HG03103 (cell line): ENCODE measurements at regions not wholly inside any gene's neighbourhood (a gene's known extent, or its start where the extent isn't known, plus 50 kb on each side); places are given as distances from the start of the nearest gene placed in this dataset.
"Not testable (repeated sequence)": the region's sequence is repeated elsewhere in the genome, so short reads cannot be mapped to it uniquely, and the experiment has no call there.

Experiments
- ATAC-seq: cut with Tn5 transposase; IDR thresholded peaks from one replicate; pipeline ENCODE4 v1.9.1; 2021; ENCODE audit warnings: low read depth; ENCODE audit not compliant: unreplicated experiment

DNA sequence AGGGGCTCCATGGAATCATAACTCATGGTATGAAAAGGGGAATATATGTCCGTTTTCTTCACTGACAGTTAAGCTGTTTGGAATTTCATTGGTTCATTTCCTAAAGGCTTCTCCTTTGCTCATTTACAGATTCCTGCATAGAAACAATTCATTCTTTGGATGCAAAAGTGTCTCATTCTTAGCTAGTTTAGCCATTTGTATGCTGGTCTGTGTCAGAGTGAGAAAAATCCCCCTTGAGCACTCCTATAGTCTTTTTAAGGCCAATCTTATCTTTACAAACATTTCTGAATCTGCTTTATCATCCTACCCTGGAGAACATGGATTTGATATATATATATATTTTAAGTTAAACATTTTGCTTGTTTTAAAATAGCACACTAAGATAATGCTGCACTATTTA is 1260.9 kb upstream of the NRXN1 start:
- ATAC-seq, result no peak

DNA sequence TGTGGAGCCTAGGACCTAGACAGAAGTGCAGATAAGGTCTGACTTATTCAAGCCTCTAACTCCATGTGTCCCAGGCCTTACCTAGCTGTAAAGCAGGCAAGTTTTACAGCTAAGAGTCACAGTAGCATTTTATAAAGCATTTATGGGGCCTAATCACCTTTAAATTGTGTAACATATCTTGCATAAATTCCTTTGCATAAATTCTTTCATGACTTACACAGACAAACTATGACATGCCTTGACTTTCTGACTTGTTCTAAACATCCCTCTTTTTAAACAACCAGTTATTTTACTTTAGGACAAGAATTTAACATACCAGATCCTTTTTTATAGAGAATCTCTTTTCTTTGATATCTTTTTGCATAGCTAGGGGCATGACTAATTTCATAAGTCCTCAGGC is 1257.8 kb upstream of the NRXN1 start:
- no peak for ATAC-seq

DNA sequence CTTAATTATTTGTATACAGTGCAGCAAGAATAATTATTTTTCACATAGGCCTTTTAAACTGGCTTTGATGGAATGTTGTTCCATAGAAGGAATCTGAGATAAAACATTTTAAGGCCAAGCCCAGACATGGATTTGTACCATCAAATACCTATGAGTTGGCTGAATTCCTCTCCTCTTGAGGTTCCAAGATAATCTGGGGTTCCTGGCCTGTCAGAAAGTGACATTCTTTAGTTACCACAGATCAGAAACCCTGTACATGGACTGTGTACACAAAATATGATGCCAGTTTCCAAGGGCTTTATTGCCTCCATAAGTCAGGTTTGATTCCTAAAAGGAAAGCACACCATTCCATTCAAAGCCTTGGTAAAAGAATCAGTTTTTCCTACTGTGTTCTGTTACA is 1256.7 kb upstream of the NRXN1 start:
- no peak for ATAC-seq

DNA sequence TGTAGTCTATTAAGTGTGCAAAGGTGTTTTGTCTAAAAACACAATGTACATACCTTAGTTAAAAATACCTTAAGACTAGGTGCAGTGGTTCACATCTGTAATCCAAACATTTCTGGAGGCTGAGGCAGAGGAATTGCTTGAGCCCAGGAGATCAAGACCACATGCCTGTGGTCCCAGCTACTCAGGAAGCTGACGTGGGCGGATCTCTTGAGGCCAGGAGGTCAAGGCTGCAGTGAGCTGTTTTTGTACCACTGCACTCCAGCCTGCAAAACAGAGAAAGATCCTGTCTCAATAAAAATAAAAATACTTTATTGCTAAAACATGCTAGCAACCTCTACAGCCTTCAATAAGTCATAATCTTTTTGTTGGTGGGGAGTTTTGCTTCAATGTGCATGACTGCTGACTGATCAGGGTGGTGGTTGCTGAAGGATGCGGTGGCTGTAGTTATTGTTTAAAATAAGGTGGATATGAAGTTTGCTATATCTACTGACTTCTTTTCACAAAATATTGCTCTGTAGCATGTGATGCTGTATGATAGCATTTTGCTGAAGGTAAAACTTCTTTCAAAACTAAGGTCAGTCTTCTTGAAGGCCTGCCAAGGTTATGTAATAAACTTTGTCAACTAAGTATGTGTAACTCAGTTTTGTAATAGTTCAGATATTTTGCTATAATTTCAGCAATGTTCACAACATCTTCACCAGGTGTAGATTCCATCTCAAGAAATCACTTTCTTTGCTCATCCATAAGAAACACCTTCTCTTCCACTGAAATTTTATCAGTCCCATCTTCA is 1238.0 kb upstream of the NRXN1 start:
- ATAC-seq, result no peak

DNA sequence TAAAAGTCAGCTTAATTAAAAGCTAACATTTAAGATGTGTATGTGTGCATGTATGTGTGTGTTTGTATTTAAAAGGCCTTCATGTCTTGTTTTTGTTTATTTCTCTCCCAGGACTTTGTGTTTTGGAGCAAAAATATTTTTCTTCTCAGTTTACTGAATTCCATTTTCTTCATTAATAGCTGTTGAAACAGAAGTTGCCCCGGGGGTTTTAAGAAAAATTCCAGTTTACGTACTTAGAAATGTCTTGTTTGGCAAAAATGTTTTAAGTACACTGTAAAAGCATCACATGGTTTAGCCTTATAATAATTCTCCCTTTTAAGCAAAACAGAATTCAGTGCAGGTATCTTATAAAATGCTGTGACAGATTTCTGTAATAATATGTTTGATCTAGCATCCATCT is 1233.0 kb upstream of the NRXN1 start:
- ATAC-seq, result no peak

DNA sequence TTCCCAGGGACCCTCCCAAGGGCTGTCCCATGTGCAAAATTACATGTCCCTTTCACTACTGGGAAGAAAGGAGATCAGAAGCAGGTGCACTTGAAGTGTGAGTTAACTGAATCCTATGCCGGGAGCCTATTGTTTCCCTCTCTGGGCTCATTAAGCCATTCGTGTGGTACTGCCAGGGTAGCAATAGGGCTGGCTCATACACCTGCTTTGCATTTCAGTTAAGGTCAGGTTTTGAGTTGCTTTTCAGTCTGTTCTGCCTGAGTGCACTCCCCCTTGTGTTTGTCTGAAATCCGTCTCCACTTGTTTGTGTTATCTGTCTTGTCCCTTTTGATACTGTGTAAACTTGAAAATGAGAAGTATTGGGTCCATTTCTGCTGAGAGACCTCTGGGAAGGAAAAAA is 1232.6 kb upstream of the NRXN1 start:
- ATAC-seq, result no peak

DNA sequence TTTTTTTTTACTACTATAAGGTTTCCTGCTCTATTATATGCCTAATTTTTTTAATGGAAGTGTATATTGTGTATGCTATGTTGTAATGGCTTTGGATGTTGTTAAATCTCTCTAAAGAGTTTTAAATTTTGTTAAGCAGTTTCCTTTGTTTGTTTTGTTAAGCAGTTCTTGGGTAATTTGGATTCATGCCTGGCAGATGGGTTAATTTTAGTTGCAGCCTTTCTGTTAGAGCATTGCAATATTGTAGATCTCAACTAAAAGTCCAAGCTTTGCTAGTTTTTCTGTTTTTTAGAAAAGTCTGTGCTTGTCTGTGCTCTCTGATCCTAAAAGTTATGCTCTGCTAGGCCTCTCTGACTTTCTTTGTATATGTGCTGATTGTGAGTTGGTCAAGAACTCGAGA is 1229.0 kb upstream of the NRXN1 start:
- ATAC-seq, result no peak

DNA sequence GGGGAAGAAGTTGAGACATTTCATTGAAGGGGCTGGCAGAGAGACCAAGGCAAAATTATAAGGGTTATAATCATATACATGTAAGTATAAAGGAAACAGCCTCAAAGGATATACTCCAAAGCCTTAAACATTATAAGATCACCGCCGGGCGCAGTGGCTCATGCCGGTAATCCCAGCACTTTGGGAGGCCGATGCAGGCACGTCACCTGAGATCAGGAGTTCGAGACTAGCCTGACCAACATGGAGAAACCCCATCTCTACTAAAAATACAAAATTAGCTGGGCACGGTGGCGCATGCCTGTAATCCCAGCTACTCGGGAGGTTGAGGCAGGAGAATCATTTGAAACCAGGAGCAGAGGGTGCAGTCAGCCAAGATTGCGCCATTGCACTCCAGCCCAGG is 1227.0 kb upstream of the NRXN1 start:
- not testable (repeated sequence) for ATAC-seq

DNA sequence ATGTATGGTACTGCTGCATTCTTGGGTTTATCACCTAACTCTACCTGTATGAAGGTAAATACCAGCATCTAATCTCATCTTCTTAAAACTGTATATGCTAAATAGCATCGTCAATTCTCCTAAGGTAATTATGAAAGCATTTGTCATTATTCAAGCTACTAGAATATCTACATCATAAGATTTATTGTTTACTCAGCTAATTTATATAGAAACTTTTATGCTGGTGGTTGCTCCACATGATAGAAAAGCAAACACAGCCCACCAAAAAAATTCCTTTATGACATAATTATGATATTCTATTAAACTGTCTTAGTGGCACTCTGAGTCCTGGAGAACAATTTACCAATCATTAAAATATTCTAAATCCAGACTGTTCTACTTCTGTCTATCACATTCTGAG is 1226.1 kb upstream of the NRXN1 start:
- no peak for ATAC-seq

DNA sequence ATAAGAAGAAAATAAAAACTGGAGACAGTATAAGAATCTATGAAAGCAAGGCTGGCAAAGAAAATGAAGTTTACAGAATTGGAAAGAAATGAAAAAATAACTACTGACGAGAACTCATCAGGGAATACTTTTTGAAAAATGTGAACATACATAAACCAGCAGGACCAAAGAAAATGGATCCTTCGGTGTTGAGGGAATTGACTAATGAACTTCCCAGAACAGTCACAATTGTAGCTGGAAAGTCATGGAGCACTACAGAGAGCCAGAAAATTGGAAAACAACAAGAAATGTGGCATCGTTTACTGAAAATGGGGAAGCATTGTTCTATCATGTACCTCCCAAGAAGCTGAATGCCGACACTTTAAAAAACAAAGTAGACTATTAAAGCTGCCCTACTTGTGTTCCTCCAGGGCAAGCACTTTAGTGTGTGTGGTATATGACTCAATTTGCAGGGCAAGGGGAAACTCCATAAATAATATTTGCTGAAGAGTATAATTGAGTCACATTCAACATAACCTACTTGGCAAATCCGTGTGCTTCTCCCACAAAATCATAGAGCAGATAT is 1221.6 kb upstream of the NRXN1 start:
- ATAC-seq, result no peak

DNA sequence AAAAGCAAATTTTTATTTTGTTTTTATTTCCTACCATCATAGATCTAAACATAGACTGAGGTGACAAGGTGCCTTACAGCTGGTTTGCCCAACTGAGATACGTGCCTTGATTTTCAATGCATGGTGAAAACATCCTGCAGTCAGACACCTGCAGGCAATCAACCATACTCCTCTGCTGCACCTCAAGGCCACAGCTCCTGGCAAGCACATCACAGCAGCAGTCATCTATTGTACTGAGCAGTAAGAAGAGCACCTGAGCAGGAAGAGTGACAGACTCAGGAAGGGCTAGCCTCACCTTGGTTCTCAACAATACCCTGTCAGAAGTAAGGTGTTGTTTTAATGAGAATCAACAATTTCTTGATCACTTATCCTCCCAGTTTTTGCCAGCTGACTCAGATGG is 1206.8 kb upstream of the NRXN1 start:
- no peak for ATAC-seq

DNA sequence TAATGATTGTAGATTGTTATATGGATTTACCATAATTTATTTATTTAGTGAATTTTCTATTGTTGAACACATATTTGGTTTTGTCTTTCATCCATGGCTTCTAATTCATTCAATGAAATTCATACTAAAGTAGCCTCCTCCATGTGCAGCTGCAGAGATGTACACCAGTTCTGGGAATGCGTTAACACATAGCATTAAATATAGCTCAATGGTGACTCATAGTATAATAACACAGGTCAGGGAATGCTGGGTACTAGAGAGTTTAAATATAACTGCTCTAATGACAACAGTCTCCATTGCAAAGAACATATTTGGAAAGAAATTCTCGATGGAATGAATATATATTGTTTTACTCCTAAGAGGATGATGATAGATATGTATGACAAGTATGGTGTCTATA is 1190.2 kb upstream of the NRXN1 start:
- ATAC-seq, result no peak

DNA sequence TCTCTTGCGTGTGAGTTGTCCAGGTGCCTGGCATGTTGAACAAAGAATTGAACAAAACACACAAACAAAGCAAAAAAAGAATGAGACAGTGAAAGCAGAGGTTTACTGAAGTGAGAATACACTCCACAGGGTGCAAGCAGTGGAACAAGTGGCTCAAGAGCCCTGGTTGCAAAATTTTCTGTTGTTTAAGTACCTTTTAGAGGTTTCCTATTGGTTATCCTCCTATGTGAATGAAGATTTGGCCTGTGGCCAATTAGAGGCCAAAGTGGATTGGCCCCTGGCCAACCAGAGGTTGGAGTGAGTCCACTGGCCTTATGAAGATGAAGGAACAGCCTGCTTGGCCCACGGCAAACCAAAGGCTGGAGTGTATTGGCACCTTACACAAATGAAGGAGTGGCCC is 1188.5 kb upstream of the NRXN1 start:
- no peak for ATAC-seq

DNA sequence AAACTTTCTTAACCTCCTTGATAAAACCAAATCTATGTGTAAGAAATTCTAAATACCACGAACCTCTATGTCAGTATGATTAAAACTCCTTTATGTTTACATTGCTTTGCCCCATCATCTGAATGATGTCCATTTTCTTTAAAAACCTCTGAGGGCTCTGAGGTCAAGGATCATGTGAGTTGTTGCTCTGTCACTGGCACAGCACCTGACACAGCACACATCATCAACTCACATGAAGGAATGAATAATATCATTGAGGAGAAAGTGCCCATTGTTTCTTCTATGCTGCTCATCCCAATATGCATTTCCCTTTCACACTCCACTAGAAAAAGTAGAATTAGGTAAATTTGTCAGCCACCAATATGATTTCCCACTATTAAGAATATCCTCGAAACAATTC is 1178.7 kb upstream of the NRXN1 start:
- ATAC-seq, result no peak

DNA sequence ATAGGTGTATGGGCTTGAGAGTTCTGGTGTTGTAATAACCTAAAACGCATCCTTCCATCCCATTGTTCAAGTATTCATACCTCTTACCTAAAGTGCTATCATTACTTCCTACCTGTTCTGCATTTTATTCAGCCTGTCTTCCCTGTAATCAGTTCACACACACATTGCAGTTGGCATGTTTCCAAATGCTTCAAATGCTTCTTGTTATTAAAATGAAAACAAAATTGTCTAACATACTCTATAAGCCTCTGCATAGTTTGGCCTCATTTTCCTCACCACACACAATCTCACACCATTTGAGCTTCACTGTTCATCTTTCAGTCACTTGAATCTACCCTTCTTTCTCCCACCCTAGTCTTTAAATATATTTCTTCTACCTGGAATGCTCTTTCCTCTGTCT is 1178.2 kb upstream of the NRXN1 start:
- no peak for ATAC-seq

DNA sequence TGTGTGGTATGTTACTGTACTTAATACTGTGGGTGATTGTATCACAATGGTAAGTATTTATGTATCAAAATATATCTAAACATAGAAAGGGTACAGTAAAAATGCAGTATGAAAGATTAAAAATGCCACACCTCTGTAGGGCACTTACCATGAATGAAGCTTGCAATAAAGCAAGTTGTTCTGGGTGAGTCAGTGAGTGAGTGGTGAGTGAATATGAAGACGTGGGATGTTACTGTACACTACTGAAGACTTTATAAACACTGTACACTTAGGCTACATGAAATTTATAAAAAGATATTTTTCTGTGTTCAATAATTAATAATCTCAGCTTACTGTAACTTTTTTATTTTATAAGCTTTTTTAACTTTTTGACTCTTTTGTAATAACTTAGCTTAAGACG is 1162.4 kb upstream of the NRXN1 start:
- no peak for ATAC-seq

DNA sequence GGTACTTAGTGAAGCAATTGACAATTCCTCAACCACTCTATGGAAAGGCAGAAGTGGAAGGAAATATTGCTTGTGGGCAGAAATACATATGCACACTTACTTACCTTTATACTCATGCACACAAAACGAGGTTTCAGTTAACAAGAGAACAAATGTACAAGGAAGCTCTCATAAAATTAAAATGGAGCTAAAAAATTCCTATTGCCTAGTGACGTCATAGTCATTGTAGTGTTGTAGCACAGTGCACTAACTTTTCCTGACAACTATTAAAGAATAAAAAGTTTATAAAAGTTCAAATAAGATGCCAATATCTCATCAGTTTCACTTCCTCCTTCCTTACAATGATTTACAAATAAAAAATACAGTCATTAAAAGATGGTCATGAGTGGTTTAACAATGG is 1161.9 kb upstream of the NRXN1 start:
- no peak for ATAC-seq

DNA sequence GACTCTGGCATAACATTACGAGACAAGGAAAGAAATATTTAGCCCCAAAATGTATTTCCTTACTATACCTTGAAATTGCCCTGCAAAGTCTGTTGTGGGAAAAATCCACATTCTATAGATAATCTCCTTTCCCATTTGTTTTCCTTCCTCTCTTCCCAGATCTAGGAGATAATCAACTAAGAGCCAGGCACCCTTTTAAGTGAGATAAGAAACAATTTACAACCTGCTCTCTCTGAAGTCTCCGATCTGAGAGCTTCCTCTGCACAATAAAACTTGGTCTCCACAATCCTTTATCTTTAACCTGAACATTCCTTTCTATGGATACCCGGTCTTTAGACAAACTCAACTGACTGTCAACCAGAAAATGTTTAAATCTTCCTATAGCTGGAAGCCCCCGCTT is 1160.7 kb upstream of the NRXN1 start:
- ATAC-seq, result no peak

DNA sequence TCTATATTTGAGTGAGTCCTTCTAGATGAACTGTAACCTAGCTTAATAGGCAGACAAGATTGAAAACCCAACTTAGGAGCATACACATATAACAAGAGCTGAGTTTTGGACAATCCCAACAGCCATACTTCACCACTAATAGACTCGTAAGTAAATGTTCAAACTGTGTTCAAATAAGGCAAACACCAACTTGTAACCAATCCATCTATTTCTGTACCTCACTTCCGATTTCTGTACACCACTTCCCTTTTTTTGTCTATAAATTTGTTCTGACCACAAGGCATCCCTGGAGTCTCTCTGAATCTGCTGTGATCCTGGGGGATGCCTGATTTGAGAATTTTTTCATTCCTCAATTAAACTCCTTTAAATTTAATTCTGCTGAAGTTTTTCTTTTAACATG is 1149.1 kb upstream of the NRXN1 start:
- ATAC-seq, result no peak

DNA sequence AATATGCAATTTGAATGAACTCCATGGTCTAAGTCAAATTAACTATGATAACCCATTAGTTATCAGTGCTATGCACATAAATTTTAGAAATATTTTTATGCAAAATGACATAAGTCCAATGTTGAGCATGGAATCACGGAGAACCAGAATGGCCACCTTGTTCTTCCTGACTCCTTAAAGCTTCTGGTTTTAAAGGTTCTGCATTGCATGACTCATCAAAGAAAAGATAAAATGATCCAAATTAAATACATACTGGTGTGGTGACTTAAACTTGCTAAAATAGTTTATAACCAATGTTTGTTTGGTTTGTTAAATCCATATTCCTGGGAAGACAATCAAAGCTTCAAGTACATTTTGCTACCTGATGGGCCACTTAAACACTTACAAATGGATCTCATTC is 1146.9 kb upstream of the NRXN1 start:
- no peak for ATAC-seq

DNA sequence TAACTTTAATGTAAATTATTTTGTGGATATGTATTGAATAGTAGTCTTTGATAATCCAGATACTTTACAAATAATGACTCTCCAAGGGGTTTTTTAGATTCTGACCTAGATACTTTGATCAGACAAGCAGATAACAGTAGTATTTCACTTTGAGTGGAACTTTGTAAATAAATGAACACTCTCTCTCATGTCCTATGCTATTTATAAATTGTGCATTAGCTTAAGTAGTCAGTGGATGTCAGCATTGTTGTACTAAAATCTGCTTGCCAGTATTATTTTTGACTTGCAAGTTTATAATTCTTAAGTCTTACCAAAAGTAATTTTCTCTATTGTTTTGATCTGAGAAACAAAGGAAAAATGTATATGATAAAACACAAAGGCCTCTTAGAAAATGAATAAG is 1113.1 kb upstream of the NRXN1 start:
- no peak for ATAC-seq

DNA sequence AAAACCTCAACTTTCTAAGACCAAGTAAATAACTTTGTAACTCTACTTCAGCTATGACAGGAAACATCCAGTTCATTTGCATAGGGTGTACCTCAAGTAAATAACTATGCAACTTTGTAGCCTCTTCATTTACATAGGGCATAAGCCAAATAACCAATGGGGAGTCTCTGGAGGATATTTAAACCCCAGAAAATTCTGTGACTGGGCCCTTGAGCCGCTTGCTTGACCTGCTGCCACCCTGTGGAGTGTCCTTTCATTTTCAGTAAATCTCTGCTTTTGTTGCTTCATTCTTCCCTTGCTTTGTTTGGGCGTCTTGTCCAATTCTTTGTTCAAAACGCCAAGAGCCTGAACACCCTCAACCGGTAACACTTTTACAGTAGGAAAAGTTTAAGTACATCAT is 1112.7 kb upstream of the NRXN1 start:
- no peak for ATAC-seq

DNA sequence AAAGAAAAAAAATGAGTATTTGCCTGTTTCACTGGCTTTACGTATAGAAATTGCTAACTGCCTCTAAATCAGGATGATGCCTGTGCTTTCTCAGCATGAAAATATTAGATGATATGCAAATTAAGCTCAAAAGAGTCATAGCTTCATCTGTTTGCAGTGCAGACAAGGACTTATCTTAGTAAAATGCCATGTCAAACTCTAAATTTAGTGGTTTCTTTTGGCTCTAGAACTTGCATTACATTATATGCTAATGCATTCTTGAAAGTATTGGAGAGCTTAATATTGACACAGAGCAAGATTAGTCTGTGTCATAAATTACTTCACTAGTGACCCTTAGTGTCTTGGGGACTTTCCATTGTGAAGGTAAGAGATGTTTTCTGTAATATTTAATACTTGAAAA is 1109.1 kb upstream of the NRXN1 start:
- ATAC-seq, result no peak
